Dendritic cell treated with granulocyte-macrophage colony-stimulating factor and Interleukin-4, amounts not matched to agents 40 ng/mL and 50 ng/mL, for 4 days (primary cell): ENCODE measurements at regions not wholly inside any gene's neighbourhood (a gene's known extent, or its start where the extent isn't known, plus 50 kb on each side); places are given as distances from the start of the nearest gene placed in this dataset.

ENCODE experiments used
- H3K27ac Mint-ChIP-seq: one replicate; pipeline ENCODE4 v1.8.0; 2022; ENCODE audit warnings: mild to moderate bottlenecking, mixed read lengths
- H3K27me3 Mint-ChIP-seq: one replicate; pipeline ENCODE4 v1.8.0; 2022; ENCODE audit warnings: mild to moderate bottlenecking, mixed read lengths
- H3K36me3 Mint-ChIP-seq: one replicate; pipeline ENCODE4 v1.8.0; 2022; ENCODE audit warnings: low read depth, mixed read lengths
- H3K4me1 Mint-ChIP-seq: one replicate; pipeline ENCODE4 v1.8.0; 2022; ENCODE audit warnings: low read depth, mixed read lengths
- H3K4me3 Mint-ChIP-seq: one replicate; pipeline ENCODE4 v1.8.0; 2022; ENCODE audit warnings: mild to moderate bottlenecking, moderate library complexity, mixed read lengths
- H3K9me3 Mint-ChIP-seq: one replicate; pipeline ENCODE4 v1.8.0; 2022; ENCODE audit warnings: mixed read lengths
- intact Hi-C: fragments of 100-400 bp; cut with micrococcal nuclease; formaldehyde crosslinking; loops from one replicate; pipeline ENCODE4 v1.15.0; 2022

DNA sequence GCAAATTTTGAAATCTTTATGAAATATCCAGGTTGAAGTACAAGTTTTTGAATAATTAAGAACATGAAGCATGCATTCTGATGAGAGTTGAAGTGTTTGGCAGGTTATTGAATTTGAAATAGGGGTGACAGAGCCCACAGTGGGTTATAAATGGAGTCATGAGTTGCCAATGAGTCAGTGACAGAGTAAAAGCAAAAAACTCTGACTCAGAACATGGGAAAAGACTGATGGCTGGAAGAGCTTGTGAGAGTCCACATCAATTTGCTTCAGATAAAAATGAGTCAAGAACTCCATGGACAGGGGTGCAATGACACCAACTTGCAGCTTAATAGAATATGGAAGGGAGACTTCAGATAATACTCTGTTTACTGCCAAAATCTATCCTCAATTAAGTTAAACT is 105.3 kb downstream of the SLC6A15 start:
- intact Hi-C loops = no loop called here
- Mint-ChIP-seq H3K36me3 (no peaks in the 10 kb centered on the region), H3K4me1 (no peaks in the 10 kb centered on the region), H3K4me3 (no peak overlapping the region), H3K27me3 (no peaks in the 10 kb centered on the region), H3K9me3 (no peaks in the 10 kb centered on the region), H3K27ac (no peak overlapping the region)

DNA sequence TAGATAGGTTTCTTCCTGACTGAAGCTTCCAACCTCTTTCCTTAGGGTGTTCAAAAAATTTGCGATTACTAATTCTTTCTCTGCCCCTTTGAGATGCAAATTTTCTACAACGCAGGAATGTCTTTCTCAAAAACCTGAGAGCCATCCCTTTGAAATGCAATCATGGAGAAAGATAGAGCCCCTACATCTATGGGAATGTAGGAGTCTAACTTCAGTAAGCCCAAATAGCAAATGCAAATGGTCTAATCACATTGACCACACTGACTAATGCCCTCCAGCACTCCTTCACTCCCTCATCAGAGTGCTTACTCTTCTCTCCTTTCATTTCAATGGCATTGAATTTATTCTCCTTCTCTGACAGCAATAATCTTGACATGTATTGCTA is 107.1 kb downstream of the SLC6A15 start:
- Mint-ChIP-seq H3K36me3 (no peaks in the 10 kb centered on the region), H3K27me3 (no peaks in the 10 kb centered on the region), H3K4me1 (no peaks in the 10 kb centered on the region), H3K4me3 (no peak overlapping the region), H3K27ac (no peak overlapping the region), H3K9me3 (no peaks in the 10 kb centered on the region)
- intact Hi-C loops = no loop called here

DNA sequence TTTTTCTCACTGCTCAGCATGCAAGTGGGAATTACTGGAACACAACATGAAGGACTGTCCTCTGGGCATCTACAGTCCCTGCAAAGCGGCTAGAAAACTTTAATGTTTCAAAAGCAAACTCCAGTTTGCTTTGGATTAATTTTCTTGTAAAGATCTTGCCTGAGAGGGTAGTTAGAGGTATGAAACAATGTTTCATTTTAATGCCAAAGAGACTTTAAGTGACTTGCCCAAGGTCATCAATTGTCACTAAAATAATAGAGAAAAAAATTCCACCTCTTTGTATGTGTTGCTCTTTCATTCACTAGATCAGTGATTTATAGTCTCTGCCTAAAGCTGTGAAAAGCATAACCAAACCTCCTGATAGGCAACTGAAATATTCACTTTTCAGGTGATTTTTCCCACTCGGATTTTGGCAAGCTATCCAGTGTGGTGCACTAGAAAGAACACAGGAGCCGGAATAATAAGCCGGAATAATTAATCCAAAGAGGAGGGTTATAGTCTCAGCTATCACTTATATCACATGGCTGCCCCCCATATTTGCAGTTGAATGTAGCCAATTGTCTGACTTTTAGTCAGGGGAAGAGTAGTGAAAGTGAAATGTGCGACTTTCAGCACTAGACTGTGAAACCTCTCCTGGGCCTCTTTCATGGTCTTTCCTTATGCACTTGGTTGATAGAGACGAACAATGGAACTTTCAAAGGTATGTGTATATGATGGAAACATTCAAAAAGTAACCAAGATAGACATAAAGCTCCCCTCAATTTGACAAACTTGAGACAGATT is 107.7 kb downstream of the SLC6A15 start:
- intact Hi-C loops = no loop called here
- Mint-ChIP-seq H3K27me3 (no peaks in the 10 kb centered on the region), H3K4me1 (no peaks in the 10 kb centered on the region), H3K36me3 (no peaks in the 10 kb centered on the region), H3K4me3 (no peak overlapping the region), H3K27ac (no peak overlapping the region), H3K9me3 (no peaks in the 10 kb centered on the region)

DNA sequence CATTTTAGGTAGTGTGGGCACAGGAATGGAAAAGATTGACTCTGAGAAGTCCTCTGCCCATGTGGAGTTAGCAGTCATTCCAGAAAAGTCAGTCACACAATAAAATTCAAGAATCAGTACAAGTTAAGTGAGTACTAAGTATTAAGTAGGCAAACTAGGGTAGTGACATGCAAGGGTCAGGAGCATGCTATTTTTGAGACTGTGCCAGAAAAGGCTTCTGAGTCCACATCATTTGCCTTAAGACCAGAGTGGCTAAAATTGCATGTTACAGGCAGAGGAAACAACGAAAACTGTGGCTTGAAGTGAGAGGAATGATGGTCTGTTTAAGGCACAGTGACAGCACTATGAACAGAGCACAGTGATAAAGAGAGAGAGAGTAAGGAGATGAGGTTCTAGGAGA is 108.9 kb downstream of the SLC6A15 start:
- intact Hi-C loops = no loop called here
- Mint-ChIP-seq H3K36me3 (no peaks in the 10 kb centered on the region), H3K4me1 (no peaks in the 10 kb centered on the region)

DNA sequence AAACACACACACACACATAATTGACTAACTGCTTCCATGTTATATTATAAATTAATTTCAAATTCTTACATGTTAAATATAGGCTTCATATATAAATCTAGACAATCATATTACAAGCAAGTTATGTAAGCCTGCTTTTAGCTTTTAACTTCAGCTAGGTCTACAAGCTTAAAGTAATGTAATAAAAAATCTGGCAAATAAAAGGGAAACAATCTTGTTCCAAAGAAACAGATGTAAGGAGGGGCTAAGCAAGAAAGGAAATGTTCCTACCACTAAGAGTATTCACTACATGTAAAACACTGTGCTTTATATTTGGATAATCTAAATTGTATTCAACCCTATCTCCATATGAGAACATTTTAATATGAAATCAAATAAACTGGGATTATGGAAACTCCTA is 110.4 kb downstream of the SLC6A15 start:
- no peaks in the 10 kb centered on the region for H3K4me1 Mint-ChIP-seq
- H3K9me3 Mint-ChIP-seq = peaks cover 8% of the 10 kb centered on the region
- H3K4me3 Mint-ChIP-seq = no peak overlapping the region
- H3K36me3 Mint-ChIP-seq = no peaks in the 10 kb centered on the region
- intact Hi-C loops = no loop called here
- H3K27me3 Mint-ChIP-seq = no peaks in the 10 kb centered on the region
- H3K27ac Mint-ChIP-seq = no peak overlapping the region

More for the DNA sequence above, 108.9 kb downstream of the SLC6A15 start:
- no peak overlapping the region for H3K27ac Mint-ChIP-seq
- no peaks in the 10 kb centered on the region for H3K27me3 Mint-ChIP-seq
- H3K9me3 Mint-ChIP-seq = no peaks in the 10 kb centered on the region
- no peak overlapping the region for H3K4me3 Mint-ChIP-seq

DNA sequence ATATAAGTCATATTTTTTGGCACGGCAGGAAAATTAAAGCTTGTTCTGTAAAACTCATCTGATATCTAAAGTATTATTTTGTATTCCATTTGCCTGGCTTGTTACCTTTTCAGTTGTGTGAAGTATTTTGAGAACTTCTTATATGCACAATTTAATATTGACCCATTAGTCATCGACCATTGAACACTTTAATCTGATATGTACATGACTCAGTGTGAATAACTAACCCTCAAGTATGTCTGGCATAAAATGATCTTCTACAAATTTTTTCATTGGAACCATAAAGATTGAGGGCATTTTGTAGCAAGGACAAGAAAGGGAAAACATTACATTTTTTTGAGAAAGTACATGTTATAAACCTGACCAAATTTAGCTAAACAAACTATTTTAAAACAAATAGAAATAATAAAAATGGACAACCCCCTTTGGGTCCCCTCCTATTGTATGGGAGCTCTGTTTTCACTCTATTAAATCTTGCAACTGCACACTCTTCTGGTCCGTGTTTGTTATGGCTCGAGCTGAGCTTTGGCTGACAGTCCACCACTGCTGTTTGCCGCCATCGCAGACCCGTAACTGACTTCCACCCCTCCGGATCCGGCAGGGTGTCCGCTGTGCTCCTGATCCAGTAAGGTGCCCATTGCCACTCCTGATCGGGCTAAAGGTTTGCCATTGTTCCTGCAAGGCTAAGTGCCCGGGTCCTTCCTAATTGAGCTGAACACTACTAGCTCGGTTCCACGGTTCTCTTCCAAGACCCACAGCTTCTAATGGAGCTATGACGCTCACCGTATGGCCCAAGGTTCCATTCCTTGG is 118.8 kb downstream of the SLC6A15 start:
- Mint-ChIP-seq H3K9me3 (peaks cover 8% of the 10 kb centered on the region), H3K4me3 (no peak overlapping the region), H3K27me3 (no peaks in the 10 kb centered on the region), H3K27ac (no peak overlapping the region), H3K4me1 (no peaks in the 10 kb centered on the region), H3K36me3 (no peaks in the 10 kb centered on the region)
- intact Hi-C loops = no loop called here

DNA sequence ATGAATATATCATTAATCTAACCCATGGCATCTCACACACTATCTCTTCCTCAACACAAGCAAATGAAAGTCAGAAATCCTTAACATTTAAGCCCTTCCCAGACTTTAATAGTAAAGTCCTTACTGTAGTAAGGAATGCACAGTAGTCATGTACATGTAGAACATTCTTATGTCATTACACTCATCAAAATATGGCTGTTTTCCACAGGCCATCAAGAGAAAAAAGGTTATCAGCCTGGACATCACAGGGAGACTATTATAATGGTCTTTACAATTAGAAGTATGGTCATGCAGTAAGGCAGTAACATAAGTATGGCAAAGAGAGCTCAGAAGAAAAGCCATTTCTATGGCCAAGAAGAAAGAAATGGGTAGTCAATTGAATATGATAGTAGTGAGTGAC is 121.2 kb downstream of the SLC6A15 start:
- Mint-ChIP-seq H3K27ac (no peak overlapping the region), H3K36me3 (no peaks in the 10 kb centered on the region), H3K9me3 (no peaks in the 10 kb centered on the region), H3K4me3 (no peak overlapping the region), H3K27me3 (no peaks in the 10 kb centered on the region), H3K4me1 (no peaks in the 10 kb centered on the region)
- intact Hi-C loops = no loop called here

DNA sequence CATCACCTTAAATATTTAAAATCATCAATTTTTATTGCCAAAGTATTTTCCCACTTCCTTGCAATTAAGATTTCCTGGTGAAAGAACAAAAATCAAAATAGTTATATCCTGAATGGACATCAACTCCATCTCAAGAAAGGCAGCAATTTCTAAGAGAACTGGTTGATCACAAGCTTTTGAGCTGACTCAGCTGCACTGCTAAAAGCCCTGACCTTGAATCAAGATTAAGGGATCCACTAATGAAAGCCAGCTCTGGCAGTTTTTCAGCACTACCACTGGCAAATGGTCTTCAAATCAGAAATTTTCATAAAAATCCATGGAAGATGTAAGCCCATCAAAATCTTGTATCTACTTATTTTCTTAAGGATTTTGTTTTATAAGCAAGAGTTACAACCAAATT is 123.4 kb downstream of the SLC6A15 start:
- H3K9me3 Mint-ChIP-seq = no peaks in the 10 kb centered on the region
- intact Hi-C loops = no loop called here
- H3K27me3 Mint-ChIP-seq = no peaks in the 10 kb centered on the region
- no peaks in the 10 kb centered on the region for H3K36me3 Mint-ChIP-seq
- H3K4me1 Mint-ChIP-seq = no peaks in the 10 kb centered on the region
- no peak overlapping the region for H3K27ac Mint-ChIP-seq
- H3K4me3 Mint-ChIP-seq = no peak overlapping the region

DNA sequence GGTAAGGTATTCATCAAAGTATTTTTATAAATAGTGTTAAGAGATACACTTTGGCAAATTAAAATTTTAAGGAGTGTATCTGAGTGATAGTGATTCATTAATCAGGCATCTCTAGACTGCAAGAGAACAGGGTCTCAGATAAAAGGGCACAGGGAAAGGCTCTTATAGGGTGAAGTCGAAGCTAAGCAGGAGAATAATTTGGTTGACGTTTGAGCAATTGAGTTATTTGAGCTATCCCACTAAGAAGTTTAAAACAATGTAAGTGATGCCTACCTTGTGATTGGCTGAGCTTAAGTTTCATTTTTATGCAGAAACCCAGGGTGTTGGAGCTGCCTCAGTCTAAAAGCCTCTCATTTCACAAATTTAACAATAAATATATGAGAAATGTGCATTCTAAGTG is 125.3 kb downstream of the SLC6A15 start:
- intact Hi-C loops = no loop called here
- no peak overlapping the region for H3K4me3 Mint-ChIP-seq
- no peaks in the 10 kb centered on the region for H3K9me3 Mint-ChIP-seq
- H3K27me3 Mint-ChIP-seq = no peaks in the 10 kb centered on the region
- no peak overlapping the region for H3K27ac Mint-ChIP-seq
- no peaks in the 10 kb centered on the region for H3K4me1 Mint-ChIP-seq
- H3K36me3 Mint-ChIP-seq = no peaks in the 10 kb centered on the region

DNA sequence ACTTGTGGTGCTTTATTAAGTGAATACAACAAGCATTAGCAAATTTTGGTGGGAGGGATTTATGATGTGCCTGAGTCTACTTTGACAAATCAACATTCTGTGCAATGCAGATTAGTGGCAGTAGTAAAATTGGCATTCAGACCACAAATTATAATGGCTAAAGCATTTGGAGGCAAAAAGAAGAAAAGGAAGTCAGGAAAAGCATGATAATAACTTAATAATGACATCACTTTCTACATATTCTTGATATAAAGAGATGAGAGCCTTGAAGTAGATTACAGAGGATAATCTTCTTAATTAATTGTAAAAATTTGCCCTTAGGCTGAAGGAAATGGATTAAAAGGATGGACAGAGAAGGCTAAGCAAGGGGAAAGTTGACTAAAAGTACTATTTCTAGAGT is 126.0 kb downstream of the SLC6A15 start:
- Mint-ChIP-seq H3K27ac (no peak overlapping the region), H3K36me3 (no peaks in the 10 kb centered on the region), H3K4me1 (no peaks in the 10 kb centered on the region), H3K27me3 (no peaks in the 10 kb centered on the region), H3K4me3 (no peak overlapping the region), H3K9me3 (no peaks in the 10 kb centered on the region)
- intact Hi-C loops = no loop called here

DNA sequence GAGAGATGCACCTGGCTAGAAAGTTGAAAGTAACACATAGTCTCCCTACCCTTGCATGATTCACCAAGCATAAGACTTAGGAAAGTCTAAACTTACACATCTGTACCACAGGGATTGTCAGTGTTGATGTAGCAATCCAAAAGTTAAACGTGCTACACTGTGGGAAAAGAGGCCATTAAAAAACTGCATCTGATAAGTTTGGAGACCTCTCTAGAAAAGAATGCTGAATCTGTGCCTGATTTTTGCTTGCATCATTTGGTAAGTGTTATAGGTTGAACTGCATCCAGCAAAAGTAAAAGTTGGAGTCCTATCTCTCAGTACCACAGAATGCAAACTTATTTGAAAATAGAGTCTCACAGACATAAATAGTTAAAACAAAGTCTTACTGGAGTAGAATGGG is 126.6 kb downstream of the SLC6A15 start:
- intact Hi-C loops = no loop called here
- H3K4me1 Mint-ChIP-seq = no peaks in the 10 kb centered on the region

DNA sequence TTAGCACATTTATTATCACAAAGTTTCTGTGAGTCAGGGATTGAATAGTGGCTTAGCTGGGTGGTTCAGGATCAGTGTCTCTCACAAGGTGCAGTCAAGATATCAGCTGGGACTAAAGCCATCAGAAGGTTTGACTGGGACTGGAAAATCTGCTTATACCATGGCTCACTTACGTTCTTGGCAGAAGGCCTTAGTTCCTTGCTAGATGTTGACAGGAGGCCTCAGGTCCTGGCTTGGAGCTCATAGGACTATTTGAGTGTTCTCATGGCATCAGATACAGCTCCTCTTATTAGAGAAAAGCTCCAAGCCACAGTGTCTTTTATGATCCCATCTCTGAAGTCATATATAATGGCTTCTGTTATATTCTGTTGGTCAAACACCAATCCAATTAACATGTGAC is 127.3 kb downstream of the SLC6A15 start:
- intact Hi-C loops = no loop called here
- Mint-ChIP-seq H3K27me3 (no peaks in the 10 kb centered on the region), H3K27ac (no peak overlapping the region), H3K36me3 (no peaks in the 10 kb centered on the region), H3K9me3 (no peaks in the 10 kb centered on the region), H3K4me1 (no peaks in the 10 kb centered on the region), H3K4me3 (no peak overlapping the region)

More for the DNA sequence above, 126.6 kb downstream of the SLC6A15 start:
- H3K36me3 Mint-ChIP-seq = no peaks in the 10 kb centered on the region
- H3K27ac Mint-ChIP-seq = no peak overlapping the region
- H3K4me3 Mint-ChIP-seq = no peak overlapping the region
- no peaks in the 10 kb centered on the region for H3K9me3 Mint-ChIP-seq
- H3K27me3 Mint-ChIP-seq = no peaks in the 10 kb centered on the region

DNA sequence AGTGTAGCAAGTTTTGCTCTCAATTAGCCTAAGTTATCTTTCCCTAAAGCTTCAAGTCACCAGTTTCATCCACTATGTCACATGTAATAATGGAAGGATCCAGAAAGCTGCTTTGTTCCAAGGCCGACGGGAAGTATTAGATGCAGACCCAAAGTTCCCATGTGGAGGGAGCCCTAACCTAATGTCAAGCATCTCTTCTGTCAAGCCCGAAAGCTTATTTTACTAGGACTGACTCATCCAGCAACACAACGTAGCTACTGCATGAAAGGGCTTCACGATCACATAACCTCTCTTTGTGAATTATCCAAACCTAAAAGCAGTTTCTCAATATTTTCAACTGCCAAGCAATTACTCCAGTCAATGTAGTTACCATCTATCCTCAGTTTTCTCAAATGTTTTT is 133.4 kb downstream of the SLC6A15 start:
- Mint-ChIP-seq H3K36me3 (no peaks in the 10 kb centered on the region), H3K27ac (no peak overlapping the region), H3K4me3 (no peak overlapping the region), H3K9me3 (no peaks in the 10 kb centered on the region), H3K4me1 (no peaks in the 10 kb centered on the region), H3K27me3 (no peaks in the 10 kb centered on the region)
- intact Hi-C loops = no loop called here

DNA sequence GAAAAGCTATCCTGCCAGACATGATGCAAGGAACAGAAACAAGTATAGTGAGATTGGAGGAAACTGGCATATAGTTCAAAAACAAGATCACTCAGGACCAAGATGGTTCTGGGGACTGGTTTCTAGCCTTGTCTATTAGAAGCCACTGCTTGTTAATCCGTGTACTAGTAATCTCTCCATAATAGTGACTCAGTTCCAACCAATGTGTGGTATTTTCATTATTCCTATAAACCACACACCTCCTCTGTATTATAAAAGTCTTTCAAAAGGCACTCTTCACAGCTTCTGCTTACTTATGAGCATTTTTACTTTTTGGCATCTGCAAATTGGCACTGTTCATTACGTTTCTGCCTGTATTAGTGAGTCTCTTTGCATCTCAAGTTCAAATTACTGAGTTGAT is 140.3 kb downstream of the SLC6A15 start:
- no peak overlapping the region for H3K4me3 Mint-ChIP-seq
- H3K4me1 Mint-ChIP-seq = no peaks in the 10 kb centered on the region
- no peak overlapping the region for H3K27ac Mint-ChIP-seq
- no peaks in the 10 kb centered on the region for H3K27me3 Mint-ChIP-seq
- no peaks in the 10 kb centered on the region for H3K36me3 Mint-ChIP-seq
- H3K9me3 Mint-ChIP-seq = no peaks in the 10 kb centered on the region
- intact Hi-C loops = no loop called here
